Osteocyte (in vitro differentiated cells): ENCODE measurements at regions not wholly inside any gene's neighbourhood (a gene's known extent, or its start where the extent isn't known, plus 50 kb on each side); places are given as distances from the start of the nearest gene placed in this dataset.
A peak's percentile ranks its signal among the peaks of the same experiment; 100 is the strongest.
"Not testable (repeated sequence)": the region's sequence is repeated elsewhere in the genome, so short reads cannot be mapped to it uniquely, and the experiment has no call there.

Experiments used
- DNase-seq: peaks from one replicate; pipeline ENCODE4 v3.0.0; 2021; ENCODE audit warnings: mixed read lengths; ENCODE audit not compliant: unreplicated experiment; ENCODE audit errors: extremely low spot score
- H3K27ac Mint-ChIP-seq: one replicate; pipeline ENCODE4 v1.8.0; 2021; ENCODE audit warnings: mild to moderate bottlenecking, mixed read lengths; ENCODE audit not compliant: unreplicated experiment
- H3K27me3 Mint-ChIP-seq: one replicate; pipeline ENCODE4 v1.8.0; 2021; ENCODE audit warnings: mixed read lengths; ENCODE audit not compliant: unreplicated experiment
- H3K36me3 Mint-ChIP-seq: one replicate; pipeline ENCODE4 v1.8.0; 2021; ENCODE audit warnings: mixed read lengths; ENCODE audit not compliant: unreplicated experiment
- H3K4me1 Mint-ChIP-seq: one replicate; pipeline ENCODE4 v1.8.0; 2021; ENCODE audit warnings: mixed read lengths; ENCODE audit not compliant: unreplicated experiment
- H3K4me3 Mint-ChIP-seq: one replicate; pipeline ENCODE4 v1.8.0; 2021; ENCODE audit warnings: mild to moderate bottlenecking, moderate library complexity, mixed read lengths; ENCODE audit not compliant: unreplicated experiment
- H3K9me3 Mint-ChIP-seq: one replicate; pipeline ENCODE4 v1.8.0; 2021; ENCODE audit warnings: mixed read lengths; ENCODE audit not compliant: unreplicated experiment
- CTCF ChIP-seq: fragments of 200-600 bp; sonication (generic); IDR thresholded peaks from 2 replicates; pipeline ENCODE4 v1.5.0; 2021; ENCODE audit warnings: antibody characterized with exemption, mild to moderate bottlenecking, moderate library complexity

DNA sequence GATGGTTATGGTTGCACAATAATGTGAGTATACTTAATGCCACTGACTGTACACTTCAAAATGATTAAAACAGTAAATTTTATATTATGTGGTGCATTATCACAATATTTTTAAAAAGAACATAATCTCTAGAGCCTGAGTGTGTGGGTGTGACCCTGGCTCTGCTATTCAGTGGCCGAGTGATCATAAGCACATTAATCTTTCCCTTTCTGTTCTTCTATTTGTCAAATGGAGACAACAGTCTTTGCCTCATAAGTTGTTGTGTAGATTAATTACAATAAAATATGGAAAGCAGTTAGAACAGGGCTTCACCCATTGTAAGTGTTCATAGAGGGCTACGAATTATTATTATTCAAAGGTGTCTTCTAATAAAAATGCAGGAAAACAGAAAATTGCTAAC lies 548.6 kb downstream of the HTR1B start:
- DNase-seq = no peak
- Mint-ChIP-seq H3K27me3 (peaks cover 10% of the 10 kb centered on the region), H3K9me3 (no peaks in the 10 kb centered on the region), H3K36me3 (no peaks in the 10 kb centered on the region), H3K27ac (no peak overlapping the region), H3K4me3 (no peak overlapping the region), H3K4me1 (no peaks in the 10 kb centered on the region)
- TF ChIP-seq CTCF = no peak

- H3K27me3 Mint-ChIP-seq, H3K27ac Mint-ChIP-seq, H3K9me3 Mint-ChIP-seq, H3K4me1 Mint-ChIP-seq, H3K36me3 Mint-ChIP-seq, H3K4me3 Mint-ChIP-seq, DNase-seq: not testable (repeated sequence)
These were observed 557.8 kb downstream of the HTR1B start for GRCh38 chr6:76905541-76905940.

DNA sequence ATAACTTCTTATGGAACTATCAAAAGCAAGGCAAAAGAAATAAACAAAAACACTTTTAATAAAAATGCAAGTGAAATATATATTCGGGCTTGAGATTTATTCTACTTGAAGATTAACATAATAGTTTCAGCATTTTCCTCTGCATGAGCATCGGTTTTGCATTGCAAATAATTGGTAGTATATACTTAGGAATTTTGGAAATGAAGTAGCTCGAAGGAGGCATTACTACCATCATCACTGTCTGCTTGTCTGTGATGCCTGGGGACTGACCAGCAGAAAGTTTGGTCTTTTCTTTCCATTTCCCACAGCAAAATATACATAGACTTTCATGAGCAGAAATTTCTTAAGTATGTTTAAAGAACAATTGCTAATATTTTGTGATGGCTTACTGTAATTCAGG lies 570.7 kb downstream of the HTR1B start:
- DNase-seq = no peak
- no peak overlapping the region for H3K27ac Mint-ChIP-seq
- peaks cover 2% of the 10 kb centered on the region for H3K27me3 Mint-ChIP-seq
- TF ChIP-seq CTCF = no peak
- H3K4me1 Mint-ChIP-seq = no peaks in the 10 kb centered on the region
- no peak overlapping the region for H3K4me3 Mint-ChIP-seq
- H3K36me3 Mint-ChIP-seq = no peaks in the 10 kb centered on the region
- H3K9me3 Mint-ChIP-seq = peaks cover 9% of the 10 kb centered on the region

DNA sequence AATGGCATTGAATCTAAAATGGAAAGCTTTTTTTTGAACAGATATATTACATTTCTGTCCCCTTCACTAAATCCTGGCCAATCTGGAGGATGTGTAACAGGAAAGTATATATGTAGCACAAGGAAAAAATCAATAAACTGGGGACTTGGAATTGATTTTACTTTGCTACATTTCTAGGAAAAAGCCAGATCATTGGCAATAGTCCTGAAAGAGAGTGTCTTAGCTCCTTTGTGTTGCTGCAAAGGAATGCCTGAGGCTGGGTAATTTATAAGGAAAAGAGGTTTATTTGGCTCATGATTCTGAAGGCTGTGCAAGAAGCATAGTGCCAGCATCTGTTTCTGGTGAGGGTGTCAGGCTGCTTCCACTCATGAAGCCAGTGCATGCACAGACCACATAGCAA lies 574.9 kb downstream of the HTR1B start:
- peaks cover 7% of the 10 kb centered on the region for H3K4me1 Mint-ChIP-seq
- H3K4me3 Mint-ChIP-seq = no peak overlapping the region
- H3K27me3 Mint-ChIP-seq = peaks cover 5% of the 10 kb centered on the region
- TF ChIP-seq CTCF = no peak
- no peak for DNase-seq
- peaks cover 6% of the 10 kb centered on the region for H3K9me3 Mint-ChIP-seq
- H3K27ac Mint-ChIP-seq = no peak overlapping the region
- H3K36me3 Mint-ChIP-seq = no peaks in the 10 kb centered on the region

- H3K27me3 Mint-ChIP-seq = peaks cover 5% of the 10 kb centered on the region
- H3K27ac Mint-ChIP-seq = no peak overlapping the region
- H3K4me3 Mint-ChIP-seq = no peak overlapping the region
- H3K36me3 Mint-ChIP-seq = no peaks in the 10 kb centered on the region
- H3K4me1 Mint-ChIP-seq = peaks cover 7% of the 10 kb centered on the region
- H3K9me3 Mint-ChIP-seq = peaks cover 6% of the 10 kb centered on the region
- DNase-seq = no peak
- no peak for TF ChIP-seq CTCF
These were observed 576.4 kb downstream of the HTR1B start for GRCh38 chr6:76886900-76887299.

DNA sequence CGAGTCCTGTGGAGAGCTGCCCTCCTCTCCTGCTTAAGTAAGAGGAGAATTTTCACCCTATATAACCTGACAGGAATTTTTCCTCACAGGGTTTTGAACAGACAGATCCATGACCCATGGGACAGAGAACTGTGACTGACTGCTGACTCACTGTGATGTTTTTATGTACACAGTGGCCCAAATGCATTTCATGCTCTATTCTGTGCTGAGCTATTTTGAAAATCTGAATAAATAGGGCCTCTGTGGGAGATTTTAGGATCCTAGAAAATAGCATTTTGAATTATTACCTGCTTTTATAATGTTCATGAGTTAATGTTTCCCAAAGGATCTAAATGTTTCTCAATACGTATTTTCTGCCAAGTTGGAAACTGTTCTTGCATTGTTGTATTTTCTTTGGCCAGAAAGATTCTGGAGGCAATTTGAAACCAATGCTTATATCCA lies 577.4 kb downstream of the HTR1B start:
- Mint-ChIP-seq H3K9me3 (peaks cover 9% of the 10 kb centered on the region), H3K4me3 (no peak overlapping the region), H3K4me1 (peaks cover 7% of the 10 kb centered on the region), H3K27me3 (peaks cover 12% of the 10 kb centered on the region), H3K36me3 (no peaks in the 10 kb centered on the region), H3K27ac (peak overlapping the region; percentile 61)
- TF ChIP-seq CTCF = no peak
- DNase-seq = no peak
